Stimulated activated CD4-positive, alpha-beta T cell treated with anti-CD3 and anti-CD28 coated beads, Interleukin-1b, Interleukin-23, amount 100 ng/mL, for 1 hour (primary cell): ENCODE measurements at regions not wholly inside any gene's neighbourhood (a gene's known extent, or its start where the extent isn't known, plus 50 kb on each side); places are given as distances from the start of the nearest gene placed in this dataset.
"Not testable (repeated sequence)": the region's sequence is repeated elsewhere in the genome, so short reads cannot be mapped to it uniquely, and the experiment has no call there.

Source experiments
- DNase-seq, 2 donors: peaks; one replicate each; pipeline ENCODE4 v3.0.0-alpha.2; 2020; ENCODE audit warnings: low read depth in 2 of 2

DNA sequence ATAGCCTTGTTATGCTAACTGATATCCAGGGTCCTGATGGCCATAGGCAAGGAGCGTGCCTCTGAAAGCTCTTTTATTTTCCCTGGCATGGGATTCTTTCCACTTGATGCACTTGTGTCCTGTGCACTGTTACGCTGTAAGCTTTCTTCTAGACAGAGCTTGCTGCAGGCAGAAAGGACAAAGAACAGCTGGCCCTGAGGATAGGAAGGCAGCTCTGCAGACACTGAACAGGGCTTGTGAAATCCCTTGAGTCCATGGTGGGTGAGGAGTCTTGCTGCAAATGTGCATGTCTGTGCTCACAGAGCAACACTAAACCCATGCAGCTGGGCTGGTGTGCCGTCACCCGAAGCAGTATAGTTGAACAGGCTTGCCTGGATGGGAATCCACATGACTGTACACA lies 126.6 kb downstream of the AKAP11 start:
- no peak for DNase-seq

DNA sequence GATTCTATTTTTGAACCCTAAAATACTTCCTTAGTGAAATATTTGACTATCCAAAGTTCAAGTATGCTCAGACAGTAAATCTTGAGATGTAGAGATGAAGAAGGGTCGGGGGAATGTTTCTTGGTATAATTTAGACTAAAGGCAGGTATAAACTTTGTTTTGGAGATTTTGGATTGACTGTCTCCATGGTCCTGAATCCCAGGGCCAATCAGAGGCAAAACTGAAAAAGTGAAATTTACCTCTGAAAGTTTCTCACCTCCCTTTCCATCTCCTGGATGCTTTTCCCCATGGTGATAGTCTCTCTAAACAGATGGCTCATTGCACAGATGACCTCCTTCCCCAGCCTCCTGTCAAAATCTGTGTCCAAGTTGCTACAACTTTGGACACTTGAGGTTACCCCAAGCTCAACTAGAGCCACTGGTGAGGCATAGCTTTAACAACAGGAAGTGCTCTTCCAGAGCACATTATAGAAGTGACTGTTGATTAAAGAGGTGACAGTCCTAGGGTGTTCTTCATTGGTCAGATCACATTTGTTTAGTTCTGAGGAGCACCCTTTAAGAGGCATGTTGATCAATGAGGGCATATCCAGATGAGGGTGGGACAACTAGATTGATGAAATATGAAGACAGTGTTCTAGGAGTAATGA lies 128.4 kb downstream of the AKAP11 start:
- no peak for DNase-seq

DNA sequence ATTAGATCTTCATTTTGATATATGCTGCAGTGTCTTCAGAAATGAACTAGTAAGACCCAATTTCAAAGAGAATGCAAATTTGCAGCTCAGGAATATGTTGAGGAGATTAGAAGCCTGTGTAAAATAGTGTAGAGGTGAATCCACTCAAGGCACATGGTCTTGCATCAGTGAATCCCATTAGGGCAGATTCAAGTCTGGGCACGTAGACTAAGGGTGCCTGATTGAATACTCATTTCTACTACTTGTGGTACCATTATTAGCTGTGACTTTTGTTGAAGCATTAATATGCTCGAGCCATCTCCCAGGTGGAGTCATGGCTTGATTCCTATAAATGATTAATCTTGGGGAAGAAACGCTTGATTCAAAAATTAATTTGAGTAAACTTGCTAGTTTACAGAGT lies 129.4 kb downstream of the AKAP11 start:
- no peak for DNase-seq

DNA sequence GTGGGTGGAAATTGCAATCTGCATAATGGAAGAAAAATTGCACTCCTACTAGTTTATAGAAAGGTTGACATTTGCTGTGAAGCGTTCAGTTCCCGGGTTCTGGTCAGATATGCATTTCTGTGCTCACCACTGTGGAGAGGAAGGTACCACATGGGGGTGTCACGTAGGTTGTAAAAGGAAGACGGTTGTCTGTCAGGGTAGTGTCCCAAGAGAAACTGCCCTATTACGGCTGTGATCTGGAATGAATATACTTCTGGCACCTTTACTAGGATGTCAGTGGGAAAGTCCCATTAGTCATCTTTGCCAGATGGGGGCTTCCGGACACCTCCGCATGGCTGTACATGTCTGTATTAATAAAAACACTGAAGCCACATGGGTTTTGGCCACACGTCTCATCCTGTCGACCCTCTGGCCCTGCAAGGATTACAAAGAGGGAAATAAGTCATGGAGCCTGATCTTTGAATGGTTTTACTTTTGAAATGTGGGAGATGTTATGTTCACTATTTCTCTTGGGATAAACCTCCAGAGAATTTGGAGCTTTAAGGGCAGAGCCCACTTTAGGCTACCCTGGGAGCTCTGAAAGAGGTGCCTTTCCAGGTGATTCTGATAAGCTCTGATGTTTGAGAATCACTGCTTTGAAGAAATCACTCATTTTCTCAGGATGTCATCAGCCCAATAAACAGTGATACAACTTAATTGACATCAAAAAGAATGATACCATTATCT lies 133.9 kb downstream of the AKAP11 start:
- no peak for DNase-seq

- DNase-seq: no peak
These were observed 137.1 kb downstream of the AKAP11 start for GRCh38 chr13:42409075-42409474.

GRCh38 chr13:42409551-42409950 lies 137.6 kb downstream of the AKAP11 start:
- DNase-seq: no peak

DNA sequence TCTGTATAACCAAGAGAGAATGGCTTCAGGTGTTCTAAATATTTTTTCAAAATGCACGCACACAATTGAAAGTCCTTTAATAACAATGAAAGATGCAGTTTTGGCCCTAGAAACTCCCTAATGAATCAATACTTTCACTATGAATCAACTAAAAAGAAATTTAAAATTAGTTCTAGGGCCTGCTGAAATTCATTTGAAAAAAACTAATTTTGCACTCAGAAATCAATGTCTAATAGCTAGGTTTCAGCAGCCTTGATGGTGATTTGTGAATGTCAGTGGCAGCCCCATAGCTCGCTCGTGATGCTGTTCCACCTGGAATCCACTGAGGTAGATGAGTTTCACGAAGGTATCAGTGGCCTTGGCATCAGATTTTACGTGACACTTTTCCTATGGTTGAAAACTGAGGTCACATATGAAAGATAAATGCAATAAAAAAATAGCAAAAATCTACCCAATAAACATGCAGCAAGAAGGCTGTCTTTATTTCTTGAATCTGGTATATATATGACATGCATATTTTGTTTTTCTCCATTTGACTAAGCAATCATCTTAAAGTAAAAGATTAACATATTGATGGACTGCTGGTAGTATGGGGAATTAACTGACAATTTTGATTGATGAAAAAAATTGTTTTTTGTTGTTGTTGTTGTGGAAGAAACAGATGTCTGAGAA lies 141.0 kb downstream of the AKAP11 start:
- no peak for DNase-seq

GRCh38 chr13:42413484-42413815 lies 141.5 kb downstream of the AKAP11 start:
- no peak for DNase-seq

- no peak for DNase-seq
These were observed 145.7 kb downstream of the AKAP11 start for GRCh38 chr13:42417626-42418025.

DNA sequence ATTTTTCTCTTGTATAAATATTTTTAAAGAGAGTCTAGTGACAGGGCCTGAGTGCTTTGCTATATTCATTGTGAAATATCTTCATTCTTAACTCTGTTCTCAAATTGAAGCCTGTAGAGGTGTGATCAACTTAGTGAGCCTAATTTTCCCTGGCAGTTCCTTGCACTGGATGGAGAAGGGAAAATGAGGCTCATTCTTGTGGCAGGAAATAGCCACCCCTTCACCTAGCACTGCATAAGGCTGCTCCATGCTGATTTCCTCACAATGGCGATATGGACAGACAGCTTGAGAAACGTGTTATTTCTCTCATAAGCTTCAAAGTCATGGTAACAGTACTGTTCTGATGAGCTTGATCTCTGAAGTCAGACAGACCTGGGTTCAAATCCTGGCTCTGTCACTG lies 146.2 kb downstream of the AKAP11 start:
- no peak for DNase-seq

DNA sequence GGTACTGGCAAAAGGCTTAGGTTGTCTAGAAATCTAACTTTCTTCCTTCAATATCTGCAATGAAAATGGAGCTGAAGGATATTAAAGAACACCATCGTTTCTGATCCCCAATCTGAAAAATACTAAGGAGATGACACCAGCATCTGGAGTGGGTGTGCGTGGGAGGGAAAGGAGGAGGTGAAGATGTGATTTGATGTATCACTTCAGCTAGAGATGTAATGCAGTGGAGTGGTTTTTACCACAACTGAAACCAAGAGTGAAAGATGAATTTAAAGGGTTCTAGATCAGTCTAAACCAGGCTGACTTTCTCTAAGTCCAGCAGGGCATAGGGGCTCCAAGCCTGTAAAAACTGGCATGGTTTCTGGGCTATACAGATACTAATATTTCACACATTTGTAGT lies 148.4 kb downstream of the AKAP11 start:
- peak in 1 of 2 donors; percentile 42 for DNase-seq

DNA sequence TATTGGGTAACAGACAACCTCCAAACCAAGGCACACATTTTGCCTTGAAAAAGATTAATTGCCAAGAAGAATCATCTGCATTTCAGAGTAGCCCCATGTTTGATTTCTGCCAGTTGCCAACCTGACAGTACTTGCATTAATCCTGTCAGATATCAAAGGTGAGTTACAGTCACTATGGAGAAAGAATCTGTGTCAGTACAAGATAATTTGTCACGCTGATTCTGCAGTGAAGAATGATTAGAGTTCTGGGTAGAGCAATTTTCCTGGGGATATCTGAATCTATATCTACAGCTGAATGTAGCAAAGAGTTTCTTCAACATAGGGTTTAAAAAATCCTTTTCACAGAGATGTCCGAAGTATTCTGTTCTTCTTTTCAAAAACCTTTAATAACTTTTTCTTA lies 150.7 kb downstream of the AKAP11 start:
- DNase-seq: no peak

- no peak for DNase-seq
These were observed 149.8 kb upstream of the TNFSF11 start for GRCh38 chr13:42424182-42424581.

- DNase-seq: no peak
These were observed 128.6 kb upstream of the TNFSF11 start for GRCh38 chr13:42445354-42445753.

GRCh38 chr13:42446597-42446996 lies 127.4 kb upstream of the TNFSF11 start:
- not testable (repeated sequence) for DNase-seq

GRCh38 chr13:42453091-42453645 lies 120.8 kb upstream of the TNFSF11 start:
- DNase-seq: no peak

DNA sequence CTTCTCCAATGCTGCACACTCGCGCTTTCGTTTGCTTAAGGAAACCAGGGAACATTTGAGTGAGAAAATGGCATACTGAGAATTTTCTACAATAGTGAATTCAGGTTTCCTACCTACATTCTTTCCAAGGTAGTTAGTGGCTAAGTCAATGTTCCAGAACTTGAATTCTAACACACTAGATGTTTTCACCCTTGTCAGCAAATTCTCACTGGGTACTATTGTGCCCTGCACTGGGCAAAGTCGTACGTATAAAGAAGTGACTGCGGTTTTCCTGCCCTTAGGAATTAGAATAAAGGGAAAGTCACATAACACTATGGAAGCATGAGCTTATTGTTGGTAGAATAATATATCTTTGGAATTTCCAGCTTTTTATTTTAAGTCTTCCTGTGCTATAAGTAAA lies 119.2 kb upstream of the TNFSF11 start:
- no peak for DNase-seq

- no peak for DNase-seq
These were observed 115.8 kb upstream of the TNFSF11 start for GRCh38 chr13:42458193-42458592.

DNA sequence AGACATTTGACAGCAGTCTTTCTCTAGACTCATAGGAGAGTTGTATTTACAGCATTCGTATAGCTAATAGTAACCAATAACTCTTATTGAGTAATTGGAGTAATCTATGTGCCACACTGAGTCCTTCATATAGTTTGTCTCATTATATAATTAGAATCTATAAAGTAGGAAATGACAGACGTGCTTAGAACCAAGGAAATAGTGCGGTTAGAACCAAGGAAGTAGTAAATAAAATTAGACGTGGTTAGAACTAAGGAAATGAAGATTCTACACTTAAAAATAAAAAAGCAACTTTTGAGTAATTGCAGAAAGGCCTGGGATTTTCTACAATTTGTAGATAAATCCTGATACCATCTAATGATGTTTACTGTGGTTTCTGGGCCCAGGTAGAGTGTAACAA lies 107.8 kb upstream of the TNFSF11 start:
- DNase-seq: no peak

GRCh38 chr13:42466609-42467008 lies 107.3 kb upstream of the TNFSF11 start:
- DNase-seq: no peak

GRCh38 chr13:42474954-42475353 lies 99.0 kb upstream of the TNFSF11 start:
- no peak for DNase-seq

DNA sequence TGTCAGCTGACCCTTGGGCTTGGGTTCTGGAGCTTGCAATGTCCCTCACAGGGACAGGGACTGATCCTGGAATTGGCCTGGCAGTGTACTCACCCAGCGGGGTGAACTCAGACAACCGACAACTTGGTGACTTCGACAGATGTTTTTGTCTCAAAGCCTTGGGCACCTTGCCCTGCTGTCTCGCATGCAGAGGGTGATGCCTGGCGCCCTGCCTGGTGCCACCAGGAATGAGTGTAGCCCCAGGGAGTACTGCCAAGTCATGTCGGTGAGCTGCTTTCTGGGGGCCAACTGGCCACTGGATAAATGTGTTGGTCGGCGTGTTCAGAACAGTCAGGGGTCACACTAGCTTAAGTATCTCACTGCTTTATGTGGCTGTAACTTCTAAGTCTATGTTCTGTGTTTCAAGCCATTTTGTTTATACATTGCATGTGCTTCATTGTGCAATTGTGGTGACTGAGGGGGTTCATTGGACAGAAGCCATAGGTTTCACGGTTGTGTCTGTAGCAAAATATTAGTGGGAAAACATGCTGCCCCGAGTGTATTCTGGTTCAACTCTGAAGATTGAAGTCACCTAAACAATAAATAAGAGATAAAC lies 96.3 kb upstream of the TNFSF11 start:
- no peak for DNase-seq
